Osteoblast (primary cell): ENCODE measurements at regions not wholly inside any gene's neighbourhood (a gene's known extent, or its start where the extent isn't known, plus 50 kb on each side); places are given as distances from the start of the nearest gene placed in this dataset.
"Not testable (repeated sequence)": the region's sequence is repeated elsewhere in the genome, so short reads cannot be mapped to it uniquely, and the experiment has no call there.

Experiments
- DNase-seq: peaks from one replicate; pipeline ENCODE4 v3.0.0; 2011; ENCODE audit warnings: low spot score, mixed read lengths; ENCODE audit not compliant: insufficient read length; ENCODE audit errors: missing footprints
- H2AFZ ChIP-seq: 2 replicates; pipeline ENCODE4 v1.6.0; 2011; ENCODE audit warnings: mild to moderate bottlenecking, low read length
- H3K27ac ChIP-seq: 2 replicates; pipeline ENCODE4 v1.5.1; 2011; ENCODE audit warnings: mild to moderate bottlenecking, low read depth, low read length, moderate library complexity
- H3K27me3 ChIP-seq: 2 replicates; pipeline ENCODE4 v1.6.0; 2012; ENCODE audit warnings: mild to moderate bottlenecking, control low read depth, inconsistent platforms, low read length, moderate library complexity; ENCODE audit not compliant: insufficient read depth
- H3K36me3 ChIP-seq: 2 replicates; pipeline ENCODE4 v1.5.1; 2011; ENCODE audit warnings: mild to moderate bottlenecking, low read length, control low read depth, moderate library complexity; ENCODE audit not compliant: insufficient read depth
- H3K4me1 ChIP-seq: 2 replicates; pipeline ENCODE4 v1.5.1; 2011; ENCODE audit warnings: mild to moderate bottlenecking, low read length, control low read depth, moderate library complexity; ENCODE audit not compliant: insufficient read depth
- H3K4me2 ChIP-seq: 2 replicates; pipeline ENCODE4 v1.6.0; 2011; ENCODE audit warnings: mild to moderate bottlenecking, low read length; ENCODE audit not compliant: insufficient read depth
- H3K4me3 ChIP-seq: fragments of 200-600 bp; sonication (generic); 3 replicates; pipeline ENCODE4 v1.5.1; 2012; ENCODE audit warnings: mild to moderate bottlenecking, low read length, inconsistent platforms; ENCODE audit not compliant: insufficient read depth
- H3K79me2 ChIP-seq: 2 replicates; pipeline ENCODE4 v1.6.0; 2012; ENCODE audit warnings: mild to moderate bottlenecking, low read length, control low read depth, inconsistent platforms; ENCODE audit not compliant: insufficient read depth
- H3K9me3 ChIP-seq: 2 replicates; pipeline ENCODE4 v1.5.1; 2011; ENCODE audit warnings: low read depth, low read length, control low read depth
- H4K20me1 ChIP-seq: 2 replicates; pipeline ENCODE4 v1.6.0; 2012; ENCODE audit warnings: mild to moderate bottlenecking, low read length, control low read depth; ENCODE audit not compliant: insufficient read depth

DNA sequence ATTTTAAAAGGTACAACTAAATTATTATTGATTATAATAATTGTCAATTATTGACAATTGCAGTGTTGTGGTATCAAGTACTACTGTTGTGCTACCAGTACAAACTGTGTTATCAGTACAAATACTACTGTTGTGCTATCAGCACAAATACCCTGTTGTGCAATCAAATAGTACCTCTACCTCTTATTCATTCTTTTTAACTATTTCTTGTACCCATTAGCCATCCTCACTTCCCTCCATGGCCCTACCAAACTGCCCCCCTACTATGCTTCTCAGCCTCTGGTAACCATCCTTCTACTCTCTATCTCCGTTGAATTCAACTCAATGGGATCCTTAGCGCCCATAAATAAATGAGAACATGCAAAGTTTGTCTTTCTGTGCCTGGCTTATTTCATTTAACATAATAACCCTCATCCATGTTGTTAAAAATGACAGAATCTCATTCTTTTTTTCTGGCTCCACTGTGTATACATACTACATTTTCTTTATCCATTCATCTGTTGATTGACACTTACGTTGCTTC lies 160.1 kb upstream of the TPTE start:
- DNase-seq, H3K4me3 ChIP-seq, H3K36me3 ChIP-seq, H3K79me2 ChIP-seq, H3K4me2 ChIP-seq, H3K9me3 ChIP-seq, H3K27me3 ChIP-seq, H3K4me1 ChIP-seq, H4K20me1 ChIP-seq, H3K27ac ChIP-seq, H2AFZ ChIP-seq: not testable (repeated sequence)

DNA sequence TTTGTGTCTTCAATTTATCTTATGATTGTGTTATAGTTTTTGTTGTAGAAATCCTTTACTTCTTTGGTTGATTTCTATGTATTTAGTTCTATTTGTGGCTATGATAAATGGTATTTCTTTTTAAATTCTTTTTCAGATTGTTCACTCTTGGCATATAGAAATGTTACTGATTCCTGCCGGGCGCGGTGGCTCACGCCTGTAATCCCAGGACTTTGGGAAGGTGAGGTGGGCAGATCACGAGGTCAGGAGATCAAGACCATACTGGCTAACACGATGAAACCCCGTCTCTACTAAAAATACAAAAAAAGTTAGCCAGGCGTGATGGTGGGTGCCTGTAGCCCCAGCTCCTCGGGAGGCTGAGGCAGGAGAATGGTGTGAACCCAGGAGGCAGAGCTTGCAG lies 158.6 kb upstream of the TPTE start:
- H3K79me2 ChIP-seq = not testable (repeated sequence)

DNA sequence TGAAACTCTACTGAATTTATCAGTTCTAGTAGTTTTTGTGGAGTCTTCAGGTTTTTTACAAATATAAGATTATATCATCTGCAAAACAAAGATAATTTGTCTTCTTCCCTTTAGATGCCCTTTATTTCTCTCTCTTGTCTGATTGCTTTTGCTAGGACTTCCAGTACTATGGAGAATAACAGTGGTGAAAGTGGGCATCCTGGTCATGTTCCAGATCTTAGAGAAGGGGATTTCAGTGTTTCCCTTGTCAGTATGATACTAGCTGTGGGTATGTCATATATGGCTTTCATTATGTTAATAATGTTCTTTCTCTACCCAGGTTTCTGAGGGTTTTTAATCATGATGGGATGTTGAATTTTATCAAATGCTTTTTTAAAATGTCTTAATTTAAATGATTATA lies 158.1 kb upstream of the TPTE start:
- H3K79me2 ChIP-seq, H2AFZ ChIP-seq, H3K9me3 ChIP-seq, H4K20me1 ChIP-seq, DNase-seq, H3K36me3 ChIP-seq, H3K27ac ChIP-seq, H3K4me2 ChIP-seq, H3K27me3 ChIP-seq, H3K4me3 ChIP-seq, H3K4me1 ChIP-seq: not testable (repeated sequence)

More for the DNA sequence above, 158.6 kb upstream of the TPTE start:
- H3K36me3 ChIP-seq, H3K4me2 ChIP-seq, H3K4me1 ChIP-seq, H3K9me3 ChIP-seq, H3K4me3 ChIP-seq, H3K27me3 ChIP-seq, DNase-seq, H4K20me1 ChIP-seq, H3K27ac ChIP-seq, H2AFZ ChIP-seq: not testable (repeated sequence)

GRCh38 chr21:10366210-10366609 lies 155.2 kb upstream of the TPTE start:
- H3K4me2 ChIP-seq, H3K4me3 ChIP-seq, H3K4me1 ChIP-seq, H3K27me3 ChIP-seq, H3K36me3 ChIP-seq, H3K27ac ChIP-seq, H4K20me1 ChIP-seq, H3K79me2 ChIP-seq, H3K9me3 ChIP-seq, H2AFZ ChIP-seq, DNase-seq: not testable (repeated sequence)

- H4K20me1 ChIP-seq = not testable (repeated sequence)
These were observed 153.8 kb upstream of the TPTE start for GRCh38 chr21:10367586-10367985.

GRCh38 chr21:10368323-10368798 lies 153.0 kb upstream of the TPTE start:
- H2AFZ ChIP-seq, H3K9me3 ChIP-seq, H3K4me2 ChIP-seq, H3K4me3 ChIP-seq, H3K79me2 ChIP-seq, DNase-seq, H3K36me3 ChIP-seq, H4K20me1 ChIP-seq, H3K27me3 ChIP-seq, H3K4me1 ChIP-seq, H3K27ac ChIP-seq: not testable (repeated sequence)

More at GRCh38 chr21:10367586-10367985, 153.8 kb upstream of the TPTE start:
- not testable (repeated sequence) for H3K4me1 ChIP-seq, DNase-seq, H3K79me2 ChIP-seq, H3K4me2 ChIP-seq, H3K27me3 ChIP-seq, H3K9me3 ChIP-seq, H3K27ac ChIP-seq, H3K36me3 ChIP-seq, H2AFZ ChIP-seq, H3K4me3 ChIP-seq

GRCh38 chr21:10369289-10369688 lies 152.1 kb upstream of the TPTE start:
- H3K27ac ChIP-seq = not testable (repeated sequence)

DNA sequence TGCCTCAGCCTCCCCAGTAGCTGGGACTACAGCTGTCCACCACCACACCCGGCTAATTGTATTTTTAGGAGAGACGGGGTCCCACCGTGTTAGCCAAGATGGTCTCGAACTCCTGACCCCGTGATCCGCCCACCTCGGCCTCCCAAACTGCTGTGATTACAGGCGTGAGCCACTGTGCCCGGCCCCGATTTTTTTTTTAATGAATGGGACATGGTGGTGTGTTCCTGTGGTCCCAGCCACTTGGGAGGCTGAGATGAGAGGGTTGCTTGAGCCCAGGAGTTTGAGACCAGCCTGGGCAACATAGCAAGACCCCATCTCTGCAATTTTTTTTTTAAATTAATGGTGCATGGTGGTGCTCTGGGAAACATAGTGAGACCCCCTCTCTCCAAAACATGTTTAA lies 143.6 kb upstream of the TPTE start:
- not testable (repeated sequence) for H3K27ac ChIP-seq, DNase-seq, H3K27me3 ChIP-seq, H4K20me1 ChIP-seq, H3K36me3 ChIP-seq, H3K4me1 ChIP-seq, H3K9me3 ChIP-seq, H3K4me3 ChIP-seq, H3K79me2 ChIP-seq, H3K4me2 ChIP-seq, H2AFZ ChIP-seq

More at GRCh38 chr21:10369289-10369688, 152.1 kb upstream of the TPTE start:
- DNase-seq, H3K79me2 ChIP-seq, H3K9me3 ChIP-seq, H3K27me3 ChIP-seq, H3K4me3 ChIP-seq, H3K4me2 ChIP-seq, H2AFZ ChIP-seq, H3K4me1 ChIP-seq, H3K36me3 ChIP-seq, H4K20me1 ChIP-seq: not testable (repeated sequence)

GRCh38 chr21:10379816-10380215 lies 141.6 kb upstream of the TPTE start:
- not testable (repeated sequence) for H3K4me2 ChIP-seq, H3K27ac ChIP-seq, H2AFZ ChIP-seq, H3K27me3 ChIP-seq, DNase-seq, H3K4me3 ChIP-seq, H3K79me2 ChIP-seq, H3K4me1 ChIP-seq, H3K36me3 ChIP-seq, H4K20me1 ChIP-seq
- H3K9me3 ChIP-seq = peaks cover 16% of the 10 kb centered on the region
